Muscle layer of duodenum (tissue), 2 donors: ENCODE measurements at regions not wholly inside any gene's neighbourhood (a gene's known extent, or its start where the extent isn't known, plus 50 kb on each side); places are given as distances from the start of the nearest gene placed in this dataset.

Experiments
- H3K27ac ChIP-seq: one replicate; pipeline ENCODE4 v1.7.0; 2013; ENCODE audit warnings: mild to moderate bottlenecking, low read length
- H3K27me3 ChIP-seq: one replicate; pipeline ENCODE4 v1.7.0; 2013; ENCODE audit warnings: low read depth, mild to moderate bottlenecking, control low read depth, low read length
- H3K36me3 ChIP-seq, 2 donors: one replicate each; pipeline ENCODE4 v1.7.0; 2013; ENCODE audit warnings: low read length in 2 of 2, control low read depth in 1 of 2, mild to moderate bottlenecking in 1 of 2; ENCODE audit not compliant: insufficient read depth in 2 of 2, control insufficient read depth in 1 of 2
- H3K4me1 ChIP-seq, 2 donors: one replicate each; pipeline ENCODE4 v1.7.0; 2013; ENCODE audit warnings: low read length in 2 of 2, mild to moderate bottlenecking in 2 of 2, control low read depth in 1 of 2, moderate library complexity in 1 of 2; ENCODE audit not compliant: insufficient read depth in 2 of 2, control insufficient read depth in 1 of 2
- H3K4me3 ChIP-seq, 2 donors: one replicate each; pipeline ENCODE4 v1.7.0; 2013; ENCODE audit warnings: low read length in 2 of 2, low read depth in 1 of 2, mild to moderate bottlenecking in 1 of 2
- H3K9me3 ChIP-seq, 2 donors: one replicate each; pipeline ENCODE4 v1.7.0; 2013; ENCODE audit warnings: low read length in 2 of 2, control low read depth in 1 of 2, mild to moderate bottlenecking in 1 of 2; ENCODE audit not compliant: control insufficient read depth in 1 of 2
- donor health status: healthy.

- no peak overlapping the region for H3K4me3 ChIP-seq
- no peaks in the 10 kb centered on the region for H3K27me3 ChIP-seq
- H3K36me3 ChIP-seq: no peaks in the 10 kb centered on the region
- H3K27ac ChIP-seq: no peak overlapping the region
- H3K4me1 ChIP-seq: no peaks in the 10 kb centered on the region
- H3K9me3 ChIP-seq: no peaks in the 10 kb centered on the region
Observed at GRCh38 chr5:43994352-43994708, 391.4 kb downstream of the NNT start.

- Histone ChIP-seq H3K27me3 (no peaks in the 10 kb centered on the region), H3K4me3 (no peak overlapping the region), H3K4me1 (no peaks in the 10 kb centered on the region), H3K27ac (no peak overlapping the region), H3K36me3 (no peaks in the 10 kb centered on the region), H3K9me3 (no peaks in the 10 kb centered on the region)
Observed at GRCh38 chr5:43993634-43994351, 390.8 kb downstream of the NNT start.

GRCh38 chr5:43985411-43985810 lies 382.4 kb downstream of the NNT start:
- Histone ChIP-seq H3K27me3 (no peaks in the 10 kb centered on the region), H3K4me1 (no peaks in the 10 kb centered on the region), H3K9me3 (no peaks in the 10 kb centered on the region), H3K36me3 (no peaks in the 10 kb centered on the region), H3K4me3 (no peak overlapping the region), H3K27ac (no peak overlapping the region)

GRCh38 chr5:43981556-43981955 lies 378.6 kb downstream of the NNT start:
- Histone ChIP-seq H3K27ac (no peak overlapping the region), H3K4me1 (no peaks in the 10 kb centered on the region), H3K27me3 (no peaks in the 10 kb centered on the region), H3K9me3 (peaks cover 0 to 3% of the 10 kb centered on the region in 2 donors), H3K4me3 (no peak overlapping the region), H3K36me3 (no peaks in the 10 kb centered on the region)

- no peak overlapping the region for H3K4me3 ChIP-seq
- H3K27ac ChIP-seq: no peak overlapping the region
- no peaks in the 10 kb centered on the region for H3K36me3 ChIP-seq
- H3K9me3 ChIP-seq: peaks cover 0 to 3% of the 10 kb centered on the region in 2 donors
- no peaks in the 10 kb centered on the region for H3K4me1 ChIP-seq
- H3K27me3 ChIP-seq: no peaks in the 10 kb centered on the region
Observed at GRCh38 chr5:43973908-43974307, 370.9 kb downstream of the NNT start.

GRCh38 chr5:43973318-43973717 lies 370.3 kb downstream of the NNT start:
- no peaks in the 10 kb centered on the region for H3K4me1 ChIP-seq
- no peaks in the 10 kb centered on the region for H3K36me3 ChIP-seq
- H3K27ac ChIP-seq: no peak overlapping the region
- peaks cover 0 to 3% of the 10 kb centered on the region in 2 donors for H3K9me3 ChIP-seq
- no peak overlapping the region for H3K4me3 ChIP-seq
- no peaks in the 10 kb centered on the region for H3K27me3 ChIP-seq

- Histone ChIP-seq H3K4me1 (no peaks in the 10 kb centered on the region), H3K27ac (no peak overlapping the region), H3K4me3 (no peak overlapping the region), H3K27me3 (no peaks in the 10 kb centered on the region), H3K9me3 (peaks cover 0 to 2% of the 10 kb centered on the region in 2 donors), H3K36me3 (no peaks in the 10 kb centered on the region)
Observed at GRCh38 chr5:43967165-43967564, 364.2 kb downstream of the NNT start.

- H3K27me3 ChIP-seq: no peaks in the 10 kb centered on the region
- H3K36me3 ChIP-seq: no peaks in the 10 kb centered on the region
Observed at GRCh38 chr5:43959144-43959543, 356.2 kb downstream of the NNT start.

GRCh38 chr5:43947935-43948334 lies 345.0 kb downstream of the NNT start:
- no peak overlapping the region for H3K27ac ChIP-seq
- H3K27me3 ChIP-seq: no peaks in the 10 kb centered on the region
- no peaks in the 10 kb centered on the region for H3K9me3 ChIP-seq
- no peaks in the 10 kb centered on the region for H3K4me1 ChIP-seq
- H3K4me3 ChIP-seq: no peak overlapping the region
- no peaks in the 10 kb centered on the region for H3K36me3 ChIP-seq

More at GRCh38 chr5:43959144-43959543, 356.2 kb downstream of the NNT start:
- no peaks in the 10 kb centered on the region for H3K4me1 ChIP-seq
- peaks cover 0 to 5% of the 10 kb centered on the region in 2 donors for H3K9me3 ChIP-seq
- no peak overlapping the region for H3K4me3 ChIP-seq
- H3K27ac ChIP-seq: no peak overlapping the region

- Histone ChIP-seq H3K9me3 (peaks cover 0 to 3% of the 10 kb centered on the region in 2 donors), H3K36me3 (no peaks in the 10 kb centered on the region), H3K4me1 (no peaks in the 10 kb centered on the region), H3K4me3 (no peak overlapping the region), H3K27ac (no peak overlapping the region), H3K27me3 (no peaks in the 10 kb centered on the region)
Observed at GRCh38 chr5:43941806-43942205, 338.8 kb downstream of the NNT start.

- H3K36me3 ChIP-seq: no peaks in the 10 kb centered on the region
- H3K9me3 ChIP-seq: peaks cover 0 to 3% of the 10 kb centered on the region in 2 donors
Observed at GRCh38 chr5:43940562-43940961, 337.6 kb downstream of the NNT start.

GRCh38 chr5:43926923-43927322 lies 323.9 kb downstream of the NNT start:
- Histone ChIP-seq H3K4me3 (no peak overlapping the region), H3K9me3 (no peaks in the 10 kb centered on the region)

More at GRCh38 chr5:43940562-43940961, 337.6 kb downstream of the NNT start:
- Histone ChIP-seq H3K4me1 (no peaks in the 10 kb centered on the region), H3K27ac (no peak overlapping the region), H3K4me3 (no peak overlapping the region), H3K27me3 (no peaks in the 10 kb centered on the region)

More at GRCh38 chr5:43926923-43927322, 323.9 kb downstream of the NNT start:
- no peaks in the 10 kb centered on the region for H3K27me3 ChIP-seq
- no peaks in the 10 kb centered on the region for H3K4me1 ChIP-seq
- no peaks in the 10 kb centered on the region for H3K36me3 ChIP-seq
- no peak overlapping the region for H3K27ac ChIP-seq
